HCT116 (cell line): ENCODE measurements at regions not wholly inside any gene's neighbourhood (a gene's known extent, or its start where the extent isn't known, plus 50 kb on each side); places are given as distances from the start of the nearest gene placed in this dataset.

Experiments
- ATAC-seq: fragments of 200-7000 bp; cut with Tn5 transposase; 2 replicates; pipeline ENCODE4 v1.9.1; 2020; ENCODE audit warnings: mild to moderate bottlenecking, moderate library complexity
- BruUV-seq: library from RNA; stranded (reverse); fragments of 400-500 nt; replicated peaks from 2 replicates; lab custom pipeline; 2021; lab: Mats Ljungman, UMichigan
- CTCF ChIA-PET: fragments of 300-600 bp; sonication (Branson Sonifier 250); formaldehyde crosslinking; loops from one replicate; lab custom pipeline; 2021; ENCODE audit warnings: antibody characterized with exemption; lab: Charles Lee
- POLR2A ChIA-PET: fragments of 300-600, 350-600 bp; sonication (Branson Sonifier 250); formaldehyde crosslinking; loops from one replicate; lab custom pipeline; 2021; ENCODE audit warnings: antibody characterized with exemption; lab: Charles Lee
- RAD21 ChIA-PET, 2 experiments: fragments of 300-600 bp; sonication (Branson Sonifier 250); formaldehyde crosslinking; loops; one replicate each; lab custom pipeline; 2023; ENCODE audit warnings: low total read pairs in 2 of 2; ENCODE audit not compliant: uncharacterized antibody in 2 of 2, unreplicated experiment in 2 of 2, low non-redundant PET in 1 of 2; lab: Charles Lee
- DNase-seq: peaks from one replicate; pipeline ENCODE4 v3.0.0-alpha.2; 2010; ENCODE audit warnings: low read depth, low spot score
- H2AFZ ChIP-seq: fragments of 200-600 bp; shearing (Covaris generic), sonication (generic); 2 replicates; pipeline ENCODE4 v1.6.1; 2017; ENCODE audit warnings: low read depth, mixed run types, mixed read lengths, antibody characterized with exemption, low read length; ENCODE audit not compliant: poor library complexity, severe bottlenecking
- H3K27ac ChIP-seq: 2 replicates; pipeline ENCODE4 v1.5.1; 2012; ENCODE audit warnings: low read depth, low read length
- H3K27me3 ChIP-seq: fragments of 200-600 bp; sonication (generic); 2 replicates; pipeline ENCODE4 v1.6.1; 2016; ENCODE audit warnings: mixed run types, low read length, mixed read lengths; ENCODE audit not compliant: insufficient read depth
- H3K36me3 ChIP-seq, 2 experiments: fragments of 200-500 bp in 1 of 2; fragments of 200-600 bp in 1 of 2; sonication (Bioruptor generic) in 1 of 2; sonication (generic) in 1 of 2; 2 replicates each; pipeline versions ENCODE4 v1.5.1 to v1.6.1; 2014 to 2016; ENCODE audit warnings: low read length in 2 of 2, inconsistent platforms in 1 of 2, mixed read lengths in 1 of 2, mixed run types in 1 of 2; ENCODE audit not compliant: insufficient read depth in 2 of 2, control insufficient read depth in 1 of 2
- H3K4me1 ChIP-seq, 2 experiments: fragments of 200-600 bp in 1 of 2; sonication (generic) in 1 of 2; 2 replicates each; pipeline versions ENCODE4 v1.5.1 to v1.6.1; 2012 to 2017; ENCODE audit warnings: low read length in 2 of 2, inconsistent platforms in 1 of 2, mild to moderate bottlenecking in 1 of 2, mixed read lengths in 1 of 2, mixed run types in 1 of 2, moderate library complexity in 1 of 2; ENCODE audit not compliant: insufficient read depth in 2 of 2, control insufficient read depth in 1 of 2
- H3K4me2 ChIP-seq: fragments of 200-600 bp; sonication (generic); 2 replicates; pipeline ENCODE4 v1.6.1; 2017; ENCODE audit warnings: mixed run types, low read length, mixed read lengths
- H3K4me3 ChIP-seq, 2 experiments: fragments of 200-600 bp in 1 of 2; sonication (generic) in 1 of 2; replicated peaks in 1 of 2; 2 replicates each; pipeline ENCODE4 v1.5.1; 2011 to 2016; ENCODE audit warnings: low read length in 2 of 2, control low read depth in 1 of 2, low read depth in 1 of 2, mild to moderate bottlenecking in 1 of 2, mixed read lengths in 1 of 2, mixed run types in 1 of 2
- H3K79me2 ChIP-seq: fragments of 200-600 bp; sonication (generic); 2 replicates; pipeline ENCODE4 v1.6.1; 2017; ENCODE audit warnings: mild to moderate bottlenecking, mixed run types, low read length, moderate library complexity, mixed read lengths; ENCODE audit not compliant: insufficient read depth
- H3K9ac ChIP-seq: fragments of 200-600 bp; sonication (generic); 2 replicates; pipeline ENCODE4 v1.6.1; 2016; ENCODE audit warnings: low read length, mixed read lengths
- H3K9me2 ChIP-seq: fragments of 200-600 bp; sonication (generic), shearing (Covaris generic); 2 replicates; pipeline ENCODE4 v1.6.1; 2017; ENCODE audit warnings: mixed run types, mild to moderate bottlenecking, moderate library complexity; ENCODE audit not compliant: insufficient read depth
- H3K9me3 ChIP-seq, 2 experiments: fragments of 200-500 bp in 1 of 2; fragments of 200-600 bp in 1 of 2; sonication (Bioruptor generic) in 1 of 2; sonication (generic) in 1 of 2; 2 replicates each; pipeline ENCODE4 v1.6.1; 2014 to 2017; ENCODE audit warnings: low read length in 2 of 2, mixed read lengths in 2 of 2, inconsistent platforms in 1 of 2, low read depth in 1 of 2, mild to moderate bottlenecking in 1 of 2, mixed run types in 1 of 2, moderate library complexity in 1 of 2; ENCODE audit not compliant: control insufficient read depth in 1 of 2, insufficient read depth in 1 of 2
- H4K20me1 ChIP-seq: fragments of 200-600 bp; sonication (generic), shearing (Covaris generic); 2 replicates; pipeline ENCODE4 v1.6.1; 2017; ENCODE audit warnings: mixed run types, mild to moderate bottlenecking, moderate library complexity; ENCODE audit not compliant: insufficient read depth
- ELF1 ChIP-seq: IDR thresholded peaks from 2 replicates; pipeline ENCODE4 v1.6.1; 2012; ENCODE audit warnings: low read depth, borderline replicate concordance
- JUND ChIP-seq: IDR thresholded peaks from 2 replicates; pipeline ENCODE4 v1.6.1; 2012
- MAX ChIP-seq: IDR thresholded peaks from 2 replicates; pipeline ENCODE4 v1.6.1; 2012
- POLR2A ChIP-seq: IDR thresholded peaks from 2 replicates; pipeline ENCODE4 v1.7.0; 2011; ENCODE audit warnings: borderline replicate concordance; ENCODE audit not compliant: insufficient read depth, insufficient read length; ENCODE audit errors: extremely low read depth
- POLR2AphosphoS5 ChIP-seq: IDR thresholded peaks from 2 replicates; pipeline ENCODE4 v1.6.1; 2011; ENCODE audit warnings: mild to moderate bottlenecking, low read depth, low read length, moderate library complexity
- REST ChIP-seq: IDR thresholded peaks from 2 replicates; pipeline ENCODE4 v1.6.1; 2012; ENCODE audit warnings: low read depth
- SP1 ChIP-seq: IDR thresholded peaks from 2 replicates; pipeline ENCODE4 v1.6.1; 2012; ENCODE audit warnings: low read depth
- SRF ChIP-seq: IDR thresholded peaks from 2 replicates; pipeline ENCODE4 v1.6.1; 2012; ENCODE audit warnings: low read depth
- YY1 ChIP-seq: IDR thresholded peaks from 2 replicates; pipeline ENCODE4 v1.6.1; 2011; ENCODE audit warnings: low read length, low read depth, moderate library complexity, mild to moderate bottlenecking; ENCODE audit not compliant: insufficient replicate concordance; ENCODE audit errors: extremely low read depth
- ZBTB33 ChIP-seq: IDR thresholded peaks from 2 replicates; pipeline ENCODE4 v1.6.1; 2011; ENCODE audit warnings: mild to moderate bottlenecking, low read length, moderate library complexity; ENCODE audit not compliant: insufficient replicate concordance; ENCODE audit errors: extremely low read depth
- ZFX ChIP-seq: fragments of 450-650 bp; IDR thresholded peaks from 2 replicates; pipeline ENCODE4 v1.6.1; 2017
- intact Hi-C: fragments of 100-400 bp; cut with micrococcal nuclease; formaldehyde crosslinking; loops from 2 replicates; pipeline ENCODE4 v1.10.0; 2022
- TF ChIP-seq, protein P1 (sequence below), 3 experiments: fragments of 200-600 bp in 1 of 3; sonication (generic) in 1 of 3; IDR thresholded peaks in 2 of 3; conservative IDR thresholded peaks in 1 of 3; 2 replicates each; pipeline ENCODE4 v1.5.1; 2012 to 2017; ENCODE audit warnings: low read depth in 2 of 3, low read length in 2 of 3, antibody characterized with exemption in 1 of 3, borderline replicate concordance in 1 of 3, control low read depth in 1 of 3, mild to moderate bottlenecking in 1 of 3, mixed read lengths in 1 of 3, mixed run types in 1 of 3, moderate library complexity in 1 of 3; ENCODE audit not compliant: insufficient read depth in 1 of 3

GRCh38 chr11:93271596-93271995, 58.9 kb upstream of the DEUP1 start:
- Histone ChIP-seq H2AFZ (no peak overlapping the region), H3K27ac (no peak overlapping the region), H3K9me3 (no peaks in the 10 kb centered on the region), H3K9me2 (no peaks in the 10 kb centered on the region), H3K79me2 (no peaks in the 10 kb centered on the region), H3K4me3 (no peak overlapping the region), H3K4me1 (no peaks in the 10 kb centered on the region), H3K27me3 (no peaks in the 10 kb centered on the region), H3K36me3 (no peaks in the 10 kb centered on the region), H3K4me2 (no peak overlapping the region), H3K9ac (no peak overlapping the region), H4K20me1 (no peaks in the 10 kb centered on the region)
- RAD21 ChIA-PET: no interaction called here
- intact Hi-C loops: no loop called here
- POLR2A ChIA-PET: no interaction called here
- CTCF ChIA-PET: no interaction called here
- BruUV-seq: no TSS peak
- TF ChIP-seq SRF: no peak
- no peak for TF ChIP-seq POLR2AphosphoS5
- TF ChIP-seq YY1: no peak
- TF ChIP-seq SP1: no peak
- TF ChIP-seq REST: no peak
- no peak for TF ChIP-seq ZBTB33
- TF ChIP-seq ZFX: no peak
- no peak for TF ChIP-seq MAX
- no peak for TF ChIP-seq POLR2A
- no peak for TF ChIP-seq JUND
- TF ChIP-seq, protein P1, sequence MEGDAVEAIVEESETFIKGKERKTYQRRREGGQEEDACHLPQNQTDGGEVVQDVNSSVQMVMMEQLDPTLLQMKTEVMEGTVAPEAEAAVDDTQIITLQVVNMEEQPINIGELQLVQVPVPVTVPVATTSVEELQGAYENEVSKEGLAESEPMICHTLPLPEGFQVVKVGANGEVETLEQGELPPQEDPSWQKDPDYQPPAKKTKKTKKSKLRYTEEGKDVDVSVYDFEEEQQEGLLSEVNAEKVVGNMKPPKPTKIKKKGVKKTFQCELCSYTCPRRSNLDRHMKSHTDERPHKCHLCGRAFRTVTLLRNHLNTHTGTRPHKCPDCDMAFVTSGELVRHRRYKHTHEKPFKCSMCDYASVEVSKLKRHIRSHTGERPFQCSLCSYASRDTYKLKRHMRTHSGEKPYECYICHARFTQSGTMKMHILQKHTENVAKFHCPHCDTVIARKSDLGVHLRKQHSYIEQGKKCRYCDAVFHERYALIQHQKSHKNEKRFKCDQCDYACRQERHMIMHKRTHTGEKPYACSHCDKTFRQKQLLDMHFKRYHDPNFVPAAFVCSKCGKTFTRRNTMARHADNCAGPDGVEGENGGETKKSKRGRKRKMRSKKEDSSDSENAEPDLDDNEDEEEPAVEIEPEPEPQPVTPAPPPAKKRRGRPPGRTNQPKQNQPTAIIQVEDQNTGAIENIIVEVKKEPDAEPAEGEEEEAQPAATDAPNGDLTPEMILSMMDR (IDR thresholded peaks at IDR 0.05 in 2 of 3, conservative IDR thresholded peaks at IDR 0.05 in 1 of 3; ENCODE audit: borderline replicate concordance in 1 of 3, insufficient read depth in 1 of 3, low read depth in 2 of 3, low read length in 2 of 3): no peak
- no peak for TF ChIP-seq ELF1
- no peak for DNase-seq
- no peak for ATAC-seq
